Brain pericyte (primary cell): ENCODE measurements at regions not wholly inside any gene's neighbourhood (a gene's known extent, or its start where the extent isn't known, plus 50 kb on each side); places are given as distances from the start of the nearest gene placed in this dataset.

Experiments
- DNase-seq: peaks from one replicate; pipeline ENCODE4 v3.0.0-alpha.2; 2012; ENCODE audit warnings: low read depth, low spot score

DNA sequence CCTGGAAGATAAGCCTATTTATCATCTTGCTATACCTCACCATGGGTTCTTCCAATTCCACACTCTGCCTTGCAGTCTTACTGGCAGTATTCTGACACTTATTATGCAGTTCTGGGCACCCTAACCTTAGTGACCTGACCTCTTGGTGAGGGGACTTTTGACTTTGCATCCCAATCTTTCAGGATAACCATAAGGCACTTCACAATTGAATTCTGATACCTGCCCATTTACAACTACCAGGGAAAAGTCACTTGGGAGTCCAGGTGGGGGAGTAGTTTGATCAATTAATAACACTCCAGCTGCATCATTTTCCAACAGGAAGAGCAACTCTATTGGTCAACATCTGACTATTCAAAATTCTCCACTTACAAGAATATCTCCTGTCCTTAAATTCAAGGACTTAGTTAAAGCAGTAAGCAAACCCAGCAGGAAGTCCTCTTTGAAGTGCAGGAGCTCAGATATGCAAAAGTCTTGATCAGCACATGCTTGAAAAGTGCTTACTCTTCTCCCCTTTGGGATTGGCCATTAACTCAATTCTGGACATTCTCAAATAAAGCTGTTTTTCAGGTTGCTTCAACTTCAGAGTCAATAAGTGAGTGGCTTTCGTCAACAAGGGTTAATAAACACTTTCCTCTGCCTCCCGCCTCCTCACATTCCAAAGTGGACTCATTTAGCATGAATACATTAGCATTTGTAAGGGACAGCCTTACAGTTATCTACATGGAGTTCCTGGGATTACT, 177.4 kb upstream of the NRIP1 start:
- no peak for DNase-seq

DNA sequence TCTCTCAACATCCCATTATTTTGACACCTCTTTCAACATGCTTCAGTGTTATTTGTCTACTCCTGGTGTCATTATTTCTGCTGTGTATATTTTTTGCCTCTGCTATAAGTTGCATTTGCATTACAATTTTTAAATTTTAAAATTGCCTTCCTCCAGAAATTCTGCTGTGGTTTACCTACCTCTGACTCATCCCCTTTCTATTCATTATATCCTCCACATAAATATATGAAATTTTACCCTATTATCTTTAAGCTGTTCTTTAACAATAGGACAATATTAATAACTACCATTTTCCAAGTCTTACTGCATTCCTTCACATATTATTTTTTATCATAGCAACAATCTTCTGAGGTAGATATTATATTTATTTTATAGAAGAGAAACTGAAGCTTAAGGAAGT, 178.1 kb upstream of the NRIP1 start:
- DNase-seq, result no peak

DNA sequence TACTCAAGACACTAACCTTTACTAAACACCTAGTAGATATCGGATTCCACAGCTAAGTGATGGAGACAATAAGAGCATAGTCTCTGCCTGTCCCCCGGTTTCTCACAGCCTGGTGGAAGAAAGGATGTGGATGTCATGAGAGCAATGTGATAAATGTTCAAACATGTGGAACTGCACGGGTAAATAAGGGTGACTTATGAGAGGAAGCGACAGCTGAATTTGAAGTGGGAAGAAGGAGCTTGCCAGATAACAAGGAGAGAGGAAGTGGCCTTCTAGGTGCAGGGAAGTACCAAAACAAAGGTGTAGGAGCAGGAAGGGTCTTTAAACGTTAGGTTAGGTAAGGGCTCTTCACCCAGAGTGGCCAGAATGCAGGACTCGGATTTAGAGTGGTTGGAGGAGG, 178.6 kb upstream of the NRIP1 start:
- no peak for DNase-seq

DNA sequence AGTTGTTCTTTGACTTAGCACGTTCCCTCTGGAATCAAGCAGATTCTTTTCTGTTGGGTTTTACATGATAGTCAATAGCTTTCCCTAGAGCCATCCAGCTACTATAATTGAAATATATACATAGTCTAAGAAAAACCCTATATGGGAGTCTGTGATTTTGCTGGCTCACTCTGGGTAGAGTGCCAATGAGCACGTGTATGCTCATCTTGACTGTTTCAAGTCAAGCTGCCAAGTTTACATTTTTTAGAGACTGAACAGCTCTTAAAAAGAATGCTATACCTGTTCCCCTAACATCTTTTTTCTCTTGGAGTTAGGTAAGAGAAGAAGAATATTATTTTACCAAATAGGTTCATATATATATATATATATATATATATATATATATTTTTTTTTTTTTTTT, 182.8 kb upstream of the NRIP1 start:
- DNase-seq, result no peak

DNA sequence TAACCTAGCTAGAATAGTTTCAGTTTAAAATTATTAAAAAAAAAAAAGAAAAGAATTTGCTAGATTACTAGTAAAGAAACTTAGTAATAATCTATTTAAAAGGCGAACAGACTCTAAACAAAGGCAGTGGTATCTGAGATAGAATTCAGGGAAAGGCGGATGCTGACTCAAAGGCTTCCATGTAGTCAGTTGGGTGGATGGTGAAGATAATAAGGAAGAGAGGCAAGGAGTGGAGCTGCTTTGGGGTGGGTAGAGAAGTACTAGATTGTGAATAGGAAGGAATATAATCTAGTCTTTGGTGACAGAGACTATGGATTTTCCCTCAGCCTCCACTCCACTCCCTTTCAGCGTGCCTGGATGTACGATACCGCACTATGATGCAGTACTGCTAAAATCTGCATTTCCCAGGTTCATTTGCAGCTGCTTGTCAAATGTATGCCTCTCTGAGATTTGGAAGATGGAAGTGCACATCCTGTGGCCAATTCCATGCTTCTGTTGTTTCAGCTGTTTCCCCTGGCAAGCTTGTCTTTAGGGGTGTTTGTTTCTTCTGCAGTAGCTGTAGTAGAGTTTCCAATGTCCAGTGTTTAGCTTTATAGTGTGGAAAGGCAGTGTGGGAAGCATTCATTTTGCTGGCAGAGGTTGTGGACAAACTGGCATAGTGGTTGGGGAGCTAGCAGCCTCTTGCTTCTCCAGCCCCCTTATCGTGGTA, 184.6 kb upstream of the NRIP1 start:
- peak; percentile 41 for DNase-seq

DNA sequence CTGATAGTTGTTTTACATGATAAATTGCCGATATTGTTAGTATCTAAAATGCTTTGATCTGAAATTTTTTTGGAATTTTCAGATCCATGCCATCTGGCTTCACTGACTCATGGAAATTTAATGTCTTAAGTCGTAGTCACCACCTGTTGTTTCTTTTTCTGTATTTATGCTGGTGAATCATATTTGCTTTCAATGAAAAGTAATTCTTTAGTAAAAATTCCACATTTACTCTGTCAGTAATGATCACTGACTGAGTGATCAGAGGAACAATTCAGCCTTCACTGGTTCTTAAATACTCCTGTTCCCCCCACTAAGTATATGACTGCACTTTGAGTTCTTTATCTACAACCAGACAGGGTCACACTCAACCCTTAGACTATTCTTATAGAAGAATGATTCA, 185.6 kb upstream of the NRIP1 start:
- DNase-seq, result no peak

DNA sequence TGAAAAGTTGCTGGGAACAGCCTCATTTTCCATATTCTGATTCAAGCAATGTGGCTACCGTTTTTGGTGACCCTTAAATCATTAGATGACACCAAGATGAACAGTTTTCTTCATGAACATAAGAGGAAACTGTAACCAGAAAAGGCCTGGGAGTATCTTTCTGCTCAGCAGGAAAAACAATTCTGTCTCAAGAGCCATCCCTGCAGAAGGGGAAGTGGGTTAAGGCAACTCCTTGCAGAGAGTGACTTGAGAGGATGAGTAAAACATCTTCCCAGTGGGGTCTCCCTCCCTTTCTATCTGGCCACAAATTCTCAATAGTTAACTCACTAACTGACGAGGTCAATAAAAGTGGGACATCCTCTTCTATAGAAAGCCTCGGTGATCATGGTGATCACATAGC, 187.6 kb upstream of the NRIP1 start:
- DNase-seq, result no peak

DNA sequence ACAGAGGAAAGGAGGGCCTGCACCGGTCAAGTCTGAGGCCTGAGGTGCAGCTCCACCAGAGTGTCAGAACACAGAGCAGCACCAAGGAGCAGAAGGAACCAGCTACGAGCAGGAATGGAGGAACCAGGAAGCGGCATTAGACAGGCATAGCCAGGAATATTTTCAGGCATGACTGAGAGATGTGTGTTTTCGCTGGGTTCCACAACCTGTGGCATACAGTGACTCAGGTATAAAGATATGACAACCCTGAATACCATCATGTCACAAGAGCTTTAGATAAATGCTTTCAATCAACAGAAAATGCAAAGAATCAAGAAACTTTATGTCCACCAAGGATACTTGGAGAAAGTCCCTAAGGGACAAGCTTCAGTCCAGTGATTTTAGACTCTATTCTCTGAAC, 189.3 kb upstream of the NRIP1 start:
- no peak for DNase-seq

DNA sequence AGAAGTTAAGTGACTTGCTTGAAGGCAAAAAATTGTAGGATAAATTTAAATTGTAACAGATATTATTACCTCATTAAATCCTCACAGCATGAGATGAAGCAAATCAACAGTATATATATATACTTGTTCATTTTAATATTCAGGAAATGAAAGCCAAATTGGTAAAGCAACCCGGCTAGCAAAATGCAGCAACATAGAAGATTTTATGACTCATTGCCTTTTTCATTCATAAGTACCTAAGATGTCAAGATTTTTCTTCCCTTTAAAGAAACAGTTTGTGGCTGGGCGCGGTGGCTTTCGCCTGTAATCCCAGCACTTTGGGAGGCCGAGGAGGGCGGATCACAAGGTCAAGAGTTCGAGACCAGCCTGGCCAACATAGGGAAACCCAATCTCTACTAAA, 190.5 kb upstream of the NRIP1 start:
- no peak for DNase-seq

DNA sequence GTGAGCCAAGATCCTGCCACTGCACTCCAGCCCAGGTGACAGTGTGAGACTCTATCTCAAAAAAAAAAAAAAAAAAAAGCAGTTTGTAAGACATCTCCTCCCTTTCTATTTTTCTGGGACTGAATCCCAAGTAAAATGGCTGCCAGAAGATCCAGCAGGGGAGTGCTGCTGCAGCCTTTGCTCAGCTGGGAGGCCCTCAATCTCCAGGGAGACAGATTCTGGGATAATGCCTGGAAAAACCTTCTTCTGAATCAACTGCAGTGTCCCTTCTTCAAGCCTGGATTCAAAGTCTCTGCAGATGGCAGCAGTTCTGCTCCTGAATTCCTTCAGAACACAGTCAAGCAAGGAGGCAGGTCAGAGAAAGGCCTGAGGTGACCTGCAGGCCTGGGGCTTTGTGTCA, 191.0 kb upstream of the NRIP1 start:
- DNase-seq, result no peak

DNA sequence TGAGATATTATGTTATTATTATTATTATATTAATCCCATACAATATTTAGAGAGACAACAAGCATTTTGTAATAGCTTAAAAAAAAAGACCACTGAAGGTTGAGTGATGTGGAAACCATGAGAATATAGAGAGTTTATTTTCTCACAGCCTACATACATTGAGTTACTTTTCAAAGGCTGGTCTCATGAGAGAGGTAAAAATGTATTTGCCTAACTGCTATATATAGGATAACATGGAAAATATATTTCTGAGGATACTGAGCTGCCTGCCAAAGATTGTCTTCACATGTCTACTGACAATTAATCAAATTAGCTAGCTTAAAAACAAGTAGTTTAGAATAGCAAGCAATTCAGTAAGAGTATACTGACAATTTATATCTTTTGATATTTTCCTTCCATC, 192.2 kb upstream of the NRIP1 start:
- DNase-seq, result no peak

DNA sequence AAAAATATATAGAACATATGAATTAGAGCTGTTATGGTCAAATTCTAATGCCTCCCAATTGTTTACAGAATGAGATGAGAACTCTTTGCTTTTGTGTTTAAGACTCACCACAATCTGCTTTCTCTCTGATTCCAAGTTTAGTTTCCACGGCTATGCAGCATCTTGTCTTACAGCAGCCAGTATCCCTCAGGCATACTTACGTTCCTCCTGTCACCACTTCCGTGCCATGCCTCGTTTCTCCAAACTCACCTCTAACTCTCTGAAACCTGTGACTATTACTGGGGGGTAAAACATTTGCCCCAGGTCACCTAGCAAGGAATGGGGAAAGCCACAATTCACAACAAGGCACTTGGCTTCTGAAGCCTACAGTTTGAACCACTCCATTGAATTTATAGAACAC, 192.8 kb upstream of the NRIP1 start:
- DNase-seq, result no peak

DNA sequence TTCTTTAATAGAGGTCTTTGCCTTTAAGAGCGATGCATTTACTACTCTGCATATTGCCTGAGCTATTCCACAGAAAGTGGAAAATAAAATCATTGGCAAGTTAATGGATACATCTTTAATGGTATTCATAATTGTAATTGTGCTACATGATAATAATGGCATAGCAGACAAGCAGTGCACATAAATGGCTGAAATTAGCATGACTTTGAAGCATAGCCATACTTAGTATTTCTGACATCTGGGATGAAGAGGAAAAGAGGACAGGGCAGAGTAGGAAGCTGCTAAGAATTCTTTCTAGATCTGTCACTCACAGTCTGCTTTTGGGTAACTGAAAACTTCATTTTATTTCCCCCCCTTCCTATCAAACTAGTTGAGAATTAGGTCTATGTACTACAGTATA, 195.0 kb upstream of the NRIP1 start:
- DNase-seq, result no peak

DNA sequence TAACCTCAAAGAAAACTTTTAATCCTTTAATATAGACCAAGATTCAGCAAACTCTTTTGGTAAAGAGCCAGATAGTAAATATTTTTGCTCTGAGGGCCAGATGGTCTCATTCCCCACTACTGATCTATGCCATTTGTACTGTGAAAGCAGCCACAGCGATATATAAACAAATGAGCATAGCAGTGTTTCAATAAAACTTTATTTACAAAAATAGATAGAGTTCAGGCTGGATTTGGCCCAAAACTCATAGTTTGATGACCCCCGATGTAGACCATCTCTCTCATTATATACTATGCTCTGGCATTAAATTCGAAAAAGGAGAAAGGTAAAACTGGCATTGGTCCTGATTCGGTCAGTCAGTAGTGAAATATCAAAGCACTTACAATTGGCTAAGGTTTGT, 195.8 kb upstream of the NRIP1 start:
- DNase-seq, result no peak

DNA sequence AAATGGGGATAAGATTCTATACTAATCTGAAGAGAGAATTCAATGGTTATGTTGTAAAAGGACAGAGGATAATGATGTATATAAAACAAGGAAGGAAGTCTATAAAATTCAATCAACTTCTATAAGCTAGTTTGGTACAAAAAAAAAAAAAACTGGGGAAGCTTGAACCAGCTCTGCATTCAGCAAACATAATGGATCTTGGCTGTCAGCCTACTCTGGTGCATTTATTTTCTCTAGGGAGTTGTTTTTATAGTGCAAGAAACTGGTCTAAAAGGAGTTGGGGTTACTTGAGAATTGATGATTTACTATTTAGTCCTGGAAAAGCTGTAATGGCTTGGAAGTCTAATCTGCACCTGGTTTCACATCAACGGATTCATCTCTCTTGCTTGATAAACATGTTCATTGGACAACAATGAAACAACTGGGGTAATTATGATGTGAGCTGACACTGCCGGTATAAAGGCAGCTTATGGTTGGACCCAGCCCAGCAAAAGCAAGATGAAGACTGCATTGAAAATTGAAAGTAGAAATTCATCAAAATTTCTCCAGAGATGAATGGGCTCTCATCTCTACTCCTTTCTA, 199.4 kb upstream of the NRIP1 start:
- no peak for DNase-seq

DNA sequence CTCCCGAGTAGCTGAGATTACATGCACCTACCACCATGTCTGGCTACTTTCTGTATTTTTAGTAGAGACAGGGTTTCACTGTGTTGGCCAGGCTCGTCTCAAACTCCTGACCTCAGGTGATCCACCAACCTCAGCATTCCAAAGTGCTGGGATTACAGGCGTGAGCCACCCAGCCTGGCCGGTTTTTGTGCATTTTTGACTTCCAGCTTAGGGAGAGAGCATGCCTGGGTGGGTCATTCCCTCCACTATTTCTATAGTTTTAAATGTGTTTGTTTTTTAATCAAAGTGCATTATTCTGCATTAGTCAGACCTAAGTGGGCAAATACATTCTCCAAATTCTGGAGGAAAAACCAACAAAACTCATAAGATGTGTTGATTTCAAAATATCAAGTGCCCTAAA, 207.4 kb upstream of the NRIP1 start:
- DNase-seq, result no peak

DNA sequence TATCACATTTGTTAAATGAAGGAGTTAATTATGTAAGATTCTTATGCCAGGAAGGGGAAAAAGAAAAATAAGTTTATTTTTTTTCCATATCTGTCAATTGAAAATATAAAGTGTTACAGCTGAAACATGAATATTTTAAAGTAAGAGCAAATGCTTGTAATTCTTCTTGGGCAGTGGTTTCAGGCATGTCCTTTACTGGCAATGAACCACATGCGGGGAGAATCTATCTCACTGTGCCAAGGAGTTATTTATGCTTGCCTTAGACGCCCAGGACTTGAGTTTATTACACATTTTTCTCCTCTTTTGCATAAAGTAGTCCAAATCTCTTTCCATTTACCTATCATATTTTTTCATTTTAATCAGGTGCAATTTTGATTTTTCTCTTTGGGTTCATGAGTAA, 207.8 kb upstream of the NRIP1 start:
- DNase-seq, result no peak

DNA sequence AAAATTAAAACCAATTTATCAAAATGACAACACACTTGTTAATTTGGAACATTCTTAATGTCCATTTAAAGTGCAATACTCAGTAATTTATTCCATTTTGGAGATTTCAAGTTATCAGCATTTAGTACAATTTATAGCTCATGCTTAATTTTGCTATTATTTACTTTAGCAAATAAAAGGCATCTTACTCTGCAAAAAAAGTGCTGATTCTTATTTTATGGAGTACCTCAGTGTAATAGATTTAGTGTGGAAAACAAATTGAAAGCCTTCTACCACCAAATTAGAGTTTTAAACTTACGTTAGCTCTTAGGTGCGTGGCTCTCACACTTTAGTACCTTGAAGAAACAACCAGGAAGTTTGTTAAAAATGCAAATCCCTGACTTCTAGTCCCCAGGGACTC, 208.4 kb upstream of the NRIP1 start:
- DNase-seq, result no peak

DNA sequence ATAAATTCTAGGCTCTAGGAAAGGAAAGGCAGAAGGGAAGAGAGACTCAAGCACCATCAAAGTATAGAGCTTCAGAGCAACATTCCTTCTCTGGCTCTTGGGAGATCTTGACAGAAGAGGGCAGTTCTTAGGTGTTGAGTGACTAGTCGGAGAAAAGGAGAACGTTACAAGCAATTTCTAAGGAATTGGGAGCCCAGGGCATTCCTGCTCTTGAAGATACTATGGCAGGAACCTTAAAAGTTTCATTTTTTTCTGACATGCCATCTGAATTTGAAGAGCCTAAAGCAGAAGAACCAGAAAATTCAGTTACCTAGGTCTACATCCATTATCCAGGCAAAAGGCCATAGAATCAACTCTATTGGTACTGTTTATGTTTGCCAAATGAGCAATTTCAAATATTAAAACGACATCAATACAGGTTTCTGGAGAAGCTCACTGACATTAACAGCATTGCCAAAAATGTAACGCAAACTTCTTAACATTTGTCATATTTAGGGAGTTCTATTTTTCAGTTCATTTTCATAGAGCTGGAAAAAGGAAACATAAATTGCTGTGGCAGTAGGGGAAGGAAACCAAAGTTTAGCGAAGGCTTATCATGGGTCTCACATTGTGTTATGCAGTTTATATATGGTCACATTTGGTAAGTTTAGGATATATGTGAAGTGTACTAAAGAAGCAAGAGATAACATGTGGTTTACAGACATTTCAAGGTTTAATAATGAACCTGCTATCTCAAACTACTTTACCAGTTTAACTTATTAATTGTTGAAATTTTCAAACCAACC, 210.1 kb upstream of the NRIP1 start:
- DNase-seq, result no peak

DNA sequence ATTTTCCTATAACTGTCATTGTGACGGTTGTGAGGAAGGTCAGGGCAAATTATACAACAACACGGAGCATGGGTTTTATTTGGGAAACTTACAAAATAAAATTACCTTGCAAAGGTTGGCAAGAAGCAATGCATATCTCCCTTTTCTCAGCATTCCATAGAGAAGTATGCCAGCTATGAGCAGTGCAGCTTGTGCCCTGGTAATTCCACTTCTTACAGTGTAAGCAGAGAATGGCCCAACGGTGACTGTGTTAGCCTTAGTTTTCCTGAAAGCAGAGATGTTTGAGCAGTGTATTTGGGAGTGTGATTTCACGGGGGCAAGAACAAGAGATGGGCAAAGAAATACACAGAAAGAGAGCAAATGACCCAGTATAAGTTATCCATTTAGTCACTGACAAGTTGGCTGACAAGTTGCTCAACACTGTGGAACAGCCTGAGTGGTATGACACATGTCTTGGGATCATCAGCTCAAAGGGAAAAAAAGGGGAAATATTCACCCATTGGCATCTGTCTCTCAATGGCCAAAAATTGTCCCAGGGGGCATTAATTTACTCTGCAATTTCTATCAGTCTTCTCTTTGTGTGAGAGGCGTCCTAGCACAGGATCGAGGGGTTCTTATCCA, 210.9 kb upstream of the NRIP1 start:
- DNase-seq, result no peak

DNA sequence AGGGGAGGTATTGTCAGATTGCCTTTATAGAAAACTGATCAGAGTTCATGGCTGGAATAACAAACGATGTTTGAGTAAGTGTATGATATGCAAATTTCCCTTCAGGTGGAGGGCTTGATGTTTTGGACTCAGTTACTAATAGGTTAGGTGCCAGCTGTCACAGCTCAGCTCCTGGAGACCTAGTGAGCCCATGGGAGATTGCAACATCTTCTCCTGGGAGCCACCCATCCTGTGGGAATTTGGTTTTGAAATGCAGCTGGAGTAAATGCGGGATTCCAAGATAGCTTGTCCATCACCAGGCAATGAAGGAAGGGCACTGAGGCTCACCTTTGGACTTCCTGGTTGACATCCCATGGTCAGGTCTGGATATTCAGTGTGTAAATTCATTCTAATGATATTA, 211.4 kb upstream of the NRIP1 start:
- DNase-seq, result no peak

DNA sequence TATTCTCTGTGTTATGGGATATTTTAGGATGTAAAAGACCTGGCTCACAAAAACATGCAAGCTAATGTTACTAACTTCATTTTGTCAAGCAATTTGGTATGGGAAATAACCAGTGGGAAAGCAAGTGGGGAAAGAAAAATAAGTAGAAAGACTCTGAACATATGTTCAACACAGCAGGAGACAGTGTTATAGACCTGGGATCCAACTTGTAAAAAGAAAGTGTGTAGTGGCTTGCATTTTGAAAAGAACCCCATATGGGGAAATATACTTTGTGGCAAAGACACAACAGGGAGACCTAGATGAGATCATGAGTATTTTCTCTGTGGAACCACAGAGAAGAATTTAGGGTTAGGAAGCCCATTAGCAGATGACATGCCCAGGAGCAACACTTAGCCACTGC, 212.7 kb upstream of the NRIP1 start:
- DNase-seq, result no peak
